GM18502 (cell line): ENCODE measurements at regions not wholly inside any gene's neighbourhood (a gene's known extent, or its start where the extent isn't known, plus 50 kb on each side); places are given as distances from the start of the nearest gene placed in this dataset.

Source experiments
- ATAC-seq: cut with Tn5 transposase; IDR thresholded peaks from one replicate; pipeline ENCODE4 v1.9.1; 2021; ENCODE audit warnings: mild to moderate bottlenecking; ENCODE audit not compliant: unreplicated experiment, poor library complexity

DNA sequence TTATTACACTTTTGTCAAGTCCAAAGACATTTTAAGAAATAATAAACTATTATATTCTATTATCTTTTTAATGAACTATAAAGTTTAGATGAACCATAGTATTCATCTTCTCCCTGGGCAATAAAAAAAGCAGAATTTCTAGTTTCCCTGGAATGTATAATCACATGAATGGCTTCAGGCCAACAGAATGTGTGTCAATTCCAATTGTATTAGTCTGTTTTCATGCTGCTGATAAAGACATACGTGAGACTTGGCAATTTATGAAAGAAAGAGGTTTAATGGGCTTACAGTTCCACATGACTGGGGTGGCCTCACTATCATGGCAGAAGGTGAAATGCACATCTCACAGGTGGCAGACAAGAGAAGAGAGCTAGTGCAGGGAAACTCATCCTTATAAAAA lies 70.7 kb upstream of the ANXA10 start:
- no peak for ATAC-seq

DNA sequence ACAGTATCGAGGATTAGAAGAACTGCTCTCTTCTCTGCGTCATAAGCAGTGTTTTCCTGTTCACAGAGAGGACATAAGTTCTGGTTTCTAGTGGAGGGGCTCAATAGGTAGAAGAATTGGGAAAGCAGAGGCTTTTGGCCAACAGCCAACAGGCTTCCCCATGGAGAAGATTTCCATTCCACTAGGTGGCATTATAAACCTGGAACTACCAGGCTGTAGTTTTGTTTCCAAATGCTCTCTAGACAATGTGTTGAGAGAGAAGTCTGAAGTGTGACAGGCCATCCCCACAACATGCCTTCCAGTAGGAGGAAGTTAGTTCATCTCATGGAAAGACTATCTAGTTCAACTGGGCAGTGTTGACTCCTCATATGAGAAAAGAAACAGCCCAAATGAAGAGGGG lies 63.8 kb upstream of the ANXA10 start:
- ATAC-seq, result no peak

DNA sequence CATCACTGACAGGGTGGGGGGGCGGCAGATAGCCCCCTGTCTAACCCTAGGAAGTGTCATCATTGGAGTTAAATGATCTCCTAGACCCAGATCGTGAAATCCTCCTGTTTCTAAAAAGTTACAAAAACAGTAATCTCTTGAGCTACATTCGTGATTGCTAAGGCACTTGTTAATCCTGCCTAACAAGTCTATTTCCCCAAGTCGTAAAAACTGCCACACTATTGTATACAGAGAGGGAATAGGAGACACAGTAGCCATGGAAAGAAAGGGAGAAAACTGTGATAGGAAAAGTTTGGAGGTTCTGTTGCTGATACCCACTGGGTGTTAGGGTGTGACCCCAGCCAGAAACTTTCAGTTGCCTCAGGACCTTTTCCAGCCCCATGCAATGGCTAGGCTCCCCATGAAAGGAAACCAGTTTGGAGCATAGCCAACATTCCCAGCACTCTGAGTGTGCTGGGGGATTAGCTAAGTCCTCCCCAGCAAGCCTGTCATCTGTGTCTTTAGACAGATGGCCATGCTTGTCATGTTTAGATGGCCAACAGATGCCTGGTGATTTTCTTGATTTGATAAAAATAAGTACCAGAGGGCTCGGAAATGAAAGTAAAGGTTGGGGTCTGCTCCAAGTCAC lies 63.3 kb upstream of the ANXA10 start:
- ATAC-seq, result no peak

DNA sequence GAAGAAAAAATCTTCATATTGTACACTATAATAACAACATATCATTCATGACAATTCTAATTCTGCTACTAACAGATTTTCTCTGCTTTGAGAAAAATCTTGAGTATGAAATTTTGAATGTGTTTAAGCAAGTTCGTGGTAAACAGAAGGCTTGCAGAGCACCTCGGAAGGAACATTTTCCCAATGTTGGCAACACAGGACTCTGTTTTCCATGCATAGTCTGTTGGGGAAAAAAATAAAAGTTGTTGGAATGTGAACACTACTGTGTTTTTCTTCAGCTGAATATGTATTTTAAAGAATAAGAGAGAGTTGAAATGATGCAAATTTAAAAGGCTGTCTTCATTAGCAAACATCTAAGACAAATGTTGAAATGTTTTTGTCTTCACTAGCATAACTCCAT lies 54.7 kb upstream of the ANXA10 start:
- ATAC-seq, result no peak

DNA sequence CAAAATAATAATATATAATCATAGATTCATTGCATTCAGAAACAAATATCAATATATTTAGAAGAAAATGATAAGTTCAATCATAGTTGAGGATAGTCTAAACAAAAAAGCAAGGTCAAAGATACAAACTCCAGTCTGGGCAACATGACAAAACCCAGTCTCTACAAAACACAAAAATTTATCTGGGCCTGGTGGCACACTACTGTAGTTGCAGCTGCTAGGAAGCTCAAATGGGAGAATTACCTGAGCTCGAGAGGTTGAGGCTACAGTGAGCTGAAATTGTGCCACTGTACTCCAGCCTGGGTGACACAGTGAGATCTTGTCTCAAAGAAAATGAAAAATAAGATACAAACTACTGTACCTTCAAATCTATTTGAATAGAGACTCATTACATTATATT lies 52.7 kb upstream of the ANXA10 start:
- ATAC-seq, result no peak
